ENCODE measurements at regions not wholly inside any gene's neighbourhood (a gene's known extent, or its start where the extent isn't known, plus 50 kb on each side); places are given as distances from the start of the nearest gene placed in this dataset.

GRCh38 chr20:22101606-22102005 lies 396.1 kb downstream of the PAX1 start:
- TF ChIP-seq EZH2 (IDR thresholded peaks at IDR 0.05; ENCODE audit: low read length) (no peak), CTCF (optimal IDR thresholded peaks at IDR 0.05 in 1 of 3, IDR thresholded peaks at IDR 0.05 in 1 of 3, conservative IDR thresholded peaks at IDR 0.05 in 1 of 3; ENCODE audit: extremely low read depth in 1 of 3, insufficient read depth in 2 of 3, low read length in 3 of 3) (no peak)
- no peaks in the 10 kb centered on the region for H3K27me3 ChIP-seq (ENCODE audit: control insufficient read depth, extremely low read depth, insufficient read depth, low read length)
- H3K4me3 ChIP-seq (ENCODE audit: control insufficient read depth in 2 of 3, extremely low read depth in 1 of 3, insufficient read depth in 2 of 3, low read depth in 1 of 3, low read length in 3 of 3) = no peak overlapping the region
- H2AFZ ChIP-seq (ENCODE audit: control insufficient read depth, low read length) = no peak overlapping the region
- H3K79me2 ChIP-seq (ENCODE audit: control insufficient read depth, insufficient read depth, low read length) = no peaks in the 10 kb centered on the region
- no peaks in the 10 kb centered on the region for H3K9me1 ChIP-seq (ENCODE audit: control insufficient read depth, extremely low read depth, insufficient read depth, low read length)
- no peaks in the 10 kb centered on the region for H3K4me1 ChIP-seq (ENCODE audit: control insufficient read depth, extremely low read depth, insufficient read depth, low read length)
- no peak overlapping the region for H3K27ac ChIP-seq (ENCODE audit: control insufficient read depth, insufficient read depth, low read length)
- no peak overlapping the region for H3K4me2 ChIP-seq (ENCODE audit: control insufficient read depth, extremely low read depth, insufficient read depth, low read depth, low read length)
- no peaks in the 10 kb centered on the region for H3K9me3 ChIP-seq (ENCODE audit: control insufficient read depth, low read depth, low read length)
- FAIRE-seq (no peak), DNase-seq (ENCODE audit: low read depth, low spot score) (no peak)
- H3K9ac ChIP-seq (ENCODE audit: control insufficient read depth, extremely low read depth, insufficient read depth, low read length) = no peak overlapping the region
- dilution Hi-C loops (cut with MboI; ENCODE audit: extremely low pct_ligation_motif_present, low sequenced_read_pairs) = no loop called here
- H3K36me3 ChIP-seq (ENCODE audit: control insufficient read depth in 2 of 2, extremely low read depth in 1 of 2, insufficient read depth in 2 of 2, low read length in 2 of 2) = no peaks in the 10 kb centered on the region
- no peaks in the 10 kb centered on the region for H4K20me1 ChIP-seq (ENCODE audit: control insufficient read depth, extremely low read depth, insufficient read depth, low read length)

- Histone ChIP-seq H3K27ac (ENCODE audit: control insufficient read depth, insufficient read depth, low read length) (no peak overlapping the region), H2AFZ (ENCODE audit: control insufficient read depth, low read length) (no peak overlapping the region), H3K4me2 (ENCODE audit: control insufficient read depth, extremely low read depth, insufficient read depth, low read depth, low read length) (no peak overlapping the region), H3K4me1 (ENCODE audit: control insufficient read depth, extremely low read depth, insufficient read depth, low read length) (no peaks in the 10 kb centered on the region), H3K9me1 (ENCODE audit: control insufficient read depth, extremely low read depth, insufficient read depth, low read length) (no peaks in the 10 kb centered on the region), H3K27me3 (ENCODE audit: control insufficient read depth, extremely low read depth, insufficient read depth, low read length) (no peaks in the 10 kb centered on the region), H3K79me2 (ENCODE audit: control insufficient read depth, insufficient read depth, low read length) (no peaks in the 10 kb centered on the region), H3K9me3 (ENCODE audit: control insufficient read depth, low read depth, low read length) (no peaks in the 10 kb centered on the region), H3K9ac (ENCODE audit: control insufficient read depth, extremely low read depth, insufficient read depth, low read length) (no peak overlapping the region), H3K36me3 (ENCODE audit: control insufficient read depth in 2 of 2, extremely low read depth in 1 of 2, insufficient read depth in 2 of 2, low read length in 2 of 2) (no peaks in the 10 kb centered on the region), H3K4me3 (ENCODE audit: control insufficient read depth in 2 of 3, extremely low read depth in 1 of 3, insufficient read depth in 2 of 3, low read depth in 1 of 3, low read length in 3 of 3) (no peak overlapping the region), H4K20me1 (ENCODE audit: control insufficient read depth, extremely low read depth, insufficient read depth, low read length) (no peaks in the 10 kb centered on the region)
- dilution Hi-C loops (cut with MboI; ENCODE audit: extremely low pct_ligation_motif_present, low sequenced_read_pairs) = no loop called here
- FAIRE-seq = no peak
- TF ChIP-seq EZH2 (IDR thresholded peaks at IDR 0.05; ENCODE audit: low read length) (no peak), CTCF (optimal IDR thresholded peaks at IDR 0.05 in 1 of 3, IDR thresholded peaks at IDR 0.05 in 1 of 3, conservative IDR thresholded peaks at IDR 0.05 in 1 of 3; ENCODE audit: extremely low read depth in 1 of 3, insufficient read depth in 2 of 3, low read length in 3 of 3) (no peak)
- no peak for DNase-seq (ENCODE audit: low read depth, low spot score)
Measured at GRCh38 chr20:22100686-22101085, 395.2 kb downstream of the PAX1 start.
